ENCODE measurements at regions not wholly inside any gene's neighbourhood (a gene's known extent, or its start where the extent isn't known, plus 50 kb on each side); places are given as distances from the start of the nearest gene placed in this dataset.

- Histone ChIP-seq H3K36me3 (replicated peaks; ENCODE audit: control insufficient read depth, insufficient read depth, low read length) (no peaks in the 10 kb centered on the region), H3K4me3 (ENCODE audit: insufficient read depth, low read depth, low read length) (no peak overlapping the region), H3K27me3 (ENCODE audit: control insufficient read depth, insufficient read depth, low read length) (no peaks in the 10 kb centered on the region)
- no peak for DNase-seq
These were observed 902.7 kb upstream of the ZEB2 start for GRCh38 chr2:145422576-145422975.

- DNase-seq, result no peak
- Histone ChIP-seq H3K4me3 (ENCODE audit: insufficient read depth, low read depth, low read length) (no peak overlapping the region), H3K27me3 (ENCODE audit: control insufficient read depth, insufficient read depth, low read length) (no peaks in the 10 kb centered on the region), H3K36me3 (replicated peaks; ENCODE audit: control insufficient read depth, insufficient read depth, low read length) (no peaks in the 10 kb centered on the region)
These were observed 901.9 kb upstream of the ZEB2 start for GRCh38 chr2:145421841-145422240.

DNA sequence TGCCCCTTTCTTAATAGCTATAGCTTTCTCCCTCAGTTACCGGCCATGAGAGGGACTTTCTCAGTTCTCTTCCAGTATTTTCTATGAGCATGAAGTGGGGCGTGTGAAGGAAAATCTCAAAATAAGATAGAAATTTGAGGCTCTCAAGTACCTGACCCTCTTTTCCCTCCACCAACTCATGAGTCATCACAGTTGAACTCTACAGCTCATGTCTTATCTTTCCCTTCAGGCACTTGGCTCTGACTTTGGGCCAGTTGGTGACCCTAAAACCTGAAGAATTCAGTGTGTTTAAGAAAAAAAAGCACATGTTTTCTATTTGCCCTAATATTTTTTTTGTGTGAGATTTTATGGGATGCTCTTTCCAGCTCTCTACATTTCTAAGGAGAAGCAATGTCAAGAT lies 896.7 kb upstream of the ZEB2 start:
- no peak for DNase-seq
- no peaks in the 10 kb centered on the region for H3K27me3 ChIP-seq (ENCODE audit: control insufficient read depth, insufficient read depth, low read length)
- no peak overlapping the region for H3K4me3 ChIP-seq (ENCODE audit: insufficient read depth, low read depth, low read length)
- H3K36me3 ChIP-seq (replicated peaks; ENCODE audit: control insufficient read depth, insufficient read depth, low read length), result no peaks in the 10 kb centered on the region

DNA sequence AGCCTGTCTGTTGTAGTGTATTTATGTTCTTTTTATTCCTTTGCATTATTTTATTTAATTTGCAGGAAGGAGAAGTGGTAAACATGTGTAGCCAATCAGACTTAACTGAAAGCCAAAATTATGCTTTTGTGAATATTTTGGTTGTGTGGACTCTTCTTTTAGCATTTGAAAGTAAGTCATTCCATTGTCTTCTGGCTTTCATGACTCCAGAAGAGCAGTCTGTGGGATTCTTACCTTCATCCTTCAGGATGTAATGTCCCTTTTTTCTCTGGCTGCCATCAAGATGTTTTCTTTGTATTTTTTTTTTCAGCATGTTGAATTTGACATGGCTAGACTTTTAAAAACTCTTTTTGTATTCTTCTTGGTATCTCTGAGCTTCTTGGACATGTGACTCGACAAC lies 895.2 kb upstream of the ZEB2 start:
- no peaks in the 10 kb centered on the region for H3K36me3 ChIP-seq (replicated peaks; ENCODE audit: control insufficient read depth, insufficient read depth, low read length)
- DNase-seq, result no peak
- H3K27me3 ChIP-seq (ENCODE audit: control insufficient read depth, insufficient read depth, low read length), result no peaks in the 10 kb centered on the region
- H3K4me3 ChIP-seq (ENCODE audit: insufficient read depth, low read depth, low read length), result no peak overlapping the region

DNA sequence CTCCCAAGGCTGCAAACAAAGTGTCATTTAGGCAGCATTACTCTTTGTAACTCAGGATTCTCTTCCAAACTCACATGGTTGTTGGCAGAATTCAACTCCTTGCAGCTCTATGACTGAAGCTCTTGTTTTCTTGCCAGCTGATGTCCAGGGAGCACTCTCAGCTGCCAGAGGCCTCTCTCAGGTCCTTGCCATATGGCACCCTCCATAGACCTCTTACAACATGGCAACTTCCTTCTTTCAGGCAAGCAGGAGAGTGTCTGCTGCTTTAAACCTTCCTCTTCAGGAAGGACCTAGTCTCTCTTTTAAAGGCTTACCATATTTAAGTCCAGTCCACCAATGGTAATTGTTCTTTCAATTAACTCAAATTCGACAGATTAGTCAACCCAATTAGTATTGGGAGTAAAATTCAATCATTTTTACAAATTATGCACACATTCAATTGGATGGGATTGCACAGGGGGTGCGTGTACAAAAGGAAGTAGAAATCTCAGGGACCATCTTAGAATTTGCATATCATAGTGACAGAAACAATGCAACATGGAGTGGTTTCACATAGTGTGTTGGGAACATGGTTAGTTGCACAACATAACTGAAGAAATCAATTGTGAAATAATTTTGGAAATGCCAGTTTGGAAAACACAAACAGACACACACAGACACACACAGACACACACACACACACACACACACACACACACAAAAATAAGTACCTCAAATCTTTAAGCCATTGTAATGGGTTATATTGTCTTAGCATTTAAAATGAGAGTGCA lies 893.5 kb upstream of the ZEB2 start:
- H3K36me3 ChIP-seq (replicated peaks; ENCODE audit: control insufficient read depth, insufficient read depth, low read length), result no peaks in the 10 kb centered on the region
- no peaks in the 10 kb centered on the region for H3K27me3 ChIP-seq (ENCODE audit: control insufficient read depth, insufficient read depth, low read length)
- H3K4me3 ChIP-seq (ENCODE audit: insufficient read depth, low read depth, low read length), result no peak overlapping the region
- no peak for DNase-seq

- no peak for DNase-seq
- no peaks in the 10 kb centered on the region for H3K36me3 ChIP-seq (replicated peaks; ENCODE audit: control insufficient read depth, insufficient read depth, low read length)
- no peaks in the 10 kb centered on the region for H3K27me3 ChIP-seq (ENCODE audit: control insufficient read depth, insufficient read depth, low read length)
- no peak overlapping the region for H3K4me3 ChIP-seq (ENCODE audit: insufficient read depth, low read depth, low read length)
These were observed 892.2 kb upstream of the ZEB2 start for GRCh38 chr2:145412155-145412554.

- no peaks in the 10 kb centered on the region for H3K36me3 ChIP-seq (replicated peaks; ENCODE audit: control insufficient read depth, insufficient read depth, low read length)
- DNase-seq, result no peak
- no peaks in the 10 kb centered on the region for H3K27me3 ChIP-seq (ENCODE audit: control insufficient read depth, insufficient read depth, low read length)
- H3K4me3 ChIP-seq (ENCODE audit: insufficient read depth, low read depth, low read length), result no peak overlapping the region
These were observed 891.6 kb upstream of the ZEB2 start for GRCh38 chr2:145411493-145411892.

DNA sequence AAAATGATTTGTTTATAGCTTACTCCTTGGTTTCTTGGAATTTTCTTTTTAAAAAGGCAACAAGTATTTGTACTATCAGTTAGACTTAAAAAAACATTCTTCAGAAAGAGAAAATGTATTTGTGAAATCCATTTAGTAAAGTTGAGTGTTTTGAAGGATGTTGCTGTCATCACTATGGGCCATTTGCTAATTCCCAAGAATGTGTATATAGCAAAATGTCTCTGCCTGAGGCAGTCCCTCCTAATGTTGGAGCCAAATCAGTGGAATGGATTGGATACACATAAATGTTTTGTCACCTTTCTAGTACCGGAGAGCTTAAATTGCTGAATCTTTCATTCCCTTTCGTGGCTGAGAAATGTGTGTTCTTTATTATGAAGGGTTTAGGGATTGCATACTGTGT lies 890.2 kb upstream of the ZEB2 start:
- no peaks in the 10 kb centered on the region for H3K27me3 ChIP-seq (ENCODE audit: control insufficient read depth, insufficient read depth, low read length)
- H3K4me3 ChIP-seq (ENCODE audit: insufficient read depth, low read depth, low read length), result no peak overlapping the region
- DNase-seq, result no peak
- H3K36me3 ChIP-seq (replicated peaks; ENCODE audit: control insufficient read depth, insufficient read depth, low read length), result no peaks in the 10 kb centered on the region

DNA sequence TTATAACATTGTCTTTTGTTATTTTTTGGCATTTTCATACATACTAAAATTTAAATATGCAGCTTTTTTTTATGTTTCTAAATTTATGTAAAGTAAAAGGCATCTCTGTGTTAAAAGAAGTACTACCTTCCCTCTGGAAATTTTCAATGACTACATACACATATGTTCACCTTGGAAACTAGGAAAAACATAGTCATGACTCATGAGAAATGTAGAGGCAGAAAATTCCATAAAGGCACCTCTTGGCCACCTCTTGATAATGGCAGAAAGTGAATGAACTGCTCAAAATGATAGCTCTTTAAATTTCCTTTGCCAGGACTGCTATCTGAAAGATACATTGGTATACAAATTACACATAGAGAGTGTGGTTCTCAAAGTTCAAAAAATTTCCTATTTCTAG lies 889.1 kb upstream of the ZEB2 start:
- H3K36me3 ChIP-seq (replicated peaks; ENCODE audit: control insufficient read depth, insufficient read depth, low read length), result no peaks in the 10 kb centered on the region
- no peak for DNase-seq
- H3K27me3 ChIP-seq (ENCODE audit: control insufficient read depth, insufficient read depth, low read length), result no peaks in the 10 kb centered on the region
- no peak overlapping the region for H3K4me3 ChIP-seq (ENCODE audit: insufficient read depth, low read depth, low read length)

DNA sequence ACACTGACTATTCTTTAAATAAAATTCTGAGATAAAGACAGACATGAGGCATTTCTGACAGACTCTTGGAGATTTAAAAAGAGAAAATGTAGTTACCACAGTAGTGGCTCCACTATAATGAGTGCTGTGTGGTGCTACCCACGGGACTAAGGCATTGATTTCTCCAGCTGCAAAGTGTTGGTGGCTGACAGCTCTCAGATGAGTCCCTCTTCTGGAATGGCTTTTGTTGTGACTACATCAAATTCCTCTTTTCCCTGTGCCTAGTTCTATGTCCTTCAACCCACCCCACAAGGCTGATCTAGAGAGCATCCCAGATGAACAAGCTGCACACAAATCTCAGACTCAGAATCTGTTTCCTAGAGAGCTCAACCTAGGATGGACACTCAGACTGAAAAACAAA lies 884.8 kb upstream of the ZEB2 start:
- H3K27me3 ChIP-seq (ENCODE audit: control insufficient read depth, insufficient read depth, low read length), result no peaks in the 10 kb centered on the region
- no peak for DNase-seq
- no peaks in the 10 kb centered on the region for H3K36me3 ChIP-seq (replicated peaks; ENCODE audit: control insufficient read depth, insufficient read depth, low read length)
- H3K4me3 ChIP-seq (ENCODE audit: insufficient read depth, low read depth, low read length), result no peak overlapping the region

DNA sequence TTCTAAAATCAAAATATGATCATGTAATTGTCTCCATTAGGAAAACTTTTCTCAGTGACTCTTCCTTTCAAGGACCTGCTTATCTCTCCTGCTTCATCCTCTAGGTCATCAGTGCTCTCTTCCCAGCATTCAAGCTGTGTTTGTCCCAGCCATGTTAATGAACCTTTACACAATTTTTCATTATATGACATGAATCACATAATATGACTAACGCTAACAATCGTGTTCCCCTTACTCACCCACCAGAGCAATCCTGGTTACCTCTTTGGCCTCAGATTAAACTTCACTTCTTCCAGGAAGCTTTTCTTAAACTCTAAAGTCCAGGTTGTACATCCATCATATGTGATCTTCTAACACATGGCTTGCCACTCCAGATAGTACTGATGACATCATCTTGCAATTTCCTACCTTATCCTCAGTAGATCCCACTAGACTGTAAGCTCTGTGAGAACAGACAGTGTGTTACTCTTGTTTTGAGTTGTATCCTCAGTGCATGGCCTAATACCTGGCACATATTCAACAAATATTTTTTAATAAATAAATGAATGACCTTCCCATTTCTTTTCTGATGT lies 882.9 kb upstream of the ZEB2 start:
- H3K36me3 ChIP-seq (replicated peaks; ENCODE audit: control insufficient read depth, insufficient read depth, low read length), result no peaks in the 10 kb centered on the region
- no peak for DNase-seq

DNA sequence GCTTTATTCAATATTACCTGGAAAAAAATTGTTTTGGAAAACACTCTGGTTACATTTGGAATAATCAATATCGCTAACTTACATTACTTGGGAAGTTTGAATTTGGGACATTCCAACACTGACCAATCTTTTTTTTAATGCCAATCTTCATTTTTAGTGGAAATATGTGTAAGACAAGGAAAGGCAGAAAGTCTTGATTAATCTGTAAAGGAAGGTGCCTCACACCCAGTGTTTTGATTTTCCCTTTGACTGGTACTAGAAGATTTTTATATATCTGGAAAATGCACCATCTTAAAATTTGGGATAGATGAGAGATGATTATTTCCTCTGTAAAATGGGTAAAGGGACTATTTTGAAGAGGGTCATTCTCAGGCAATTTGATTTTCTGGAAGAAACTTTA lies 879.2 kb upstream of the ZEB2 start:
- no peak overlapping the region for H3K4me3 ChIP-seq (ENCODE audit: insufficient read depth, low read depth, low read length)
- no peak for DNase-seq
- H3K27me3 ChIP-seq (ENCODE audit: control insufficient read depth, insufficient read depth, low read length), result no peaks in the 10 kb centered on the region
- no peaks in the 10 kb centered on the region for H3K36me3 ChIP-seq (replicated peaks; ENCODE audit: control insufficient read depth, insufficient read depth, low read length)

More for the DNA sequence above, 882.9 kb upstream of the ZEB2 start:
- Histone ChIP-seq H3K27me3 (ENCODE audit: control insufficient read depth, insufficient read depth, low read length) (no peaks in the 10 kb centered on the region), H3K4me3 (ENCODE audit: insufficient read depth, low read depth, low read length) (no peak overlapping the region)

GRCh38 chr2:145394181-145394580 lies 874.3 kb upstream of the ZEB2 start:
- H3K27me3 ChIP-seq (ENCODE audit: control insufficient read depth, insufficient read depth, low read length), result no peaks in the 10 kb centered on the region
- no peak overlapping the region for H3K4me3 ChIP-seq (ENCODE audit: insufficient read depth, low read depth, low read length)
- no peaks in the 10 kb centered on the region for H3K36me3 ChIP-seq (replicated peaks; ENCODE audit: control insufficient read depth, insufficient read depth, low read length)
- no peak for DNase-seq

DNA sequence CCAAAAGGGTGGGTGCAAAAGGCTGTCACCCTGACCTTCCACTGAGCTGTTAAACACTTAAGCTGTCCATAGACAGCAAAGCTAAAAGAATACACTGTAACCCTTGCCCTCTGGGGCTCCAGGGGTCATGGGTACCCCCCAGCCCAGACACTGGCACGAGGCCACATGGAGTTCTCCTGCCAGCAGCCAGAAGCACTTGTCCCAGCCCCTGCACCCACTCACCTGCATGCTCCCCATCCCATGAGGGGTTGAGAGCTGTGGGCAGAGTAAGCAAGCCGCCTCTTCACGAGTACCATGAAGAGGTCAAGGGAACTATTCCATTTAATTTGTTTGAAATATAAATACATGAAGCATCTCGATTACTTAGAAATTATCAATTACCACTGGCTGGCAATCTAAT lies 867.1 kb upstream of the ZEB2 start:
- Histone ChIP-seq H3K36me3 (replicated peaks; ENCODE audit: control insufficient read depth, insufficient read depth, low read length) (no peaks in the 10 kb centered on the region), H3K4me3 (ENCODE audit: insufficient read depth, low read depth, low read length) (no peak overlapping the region), H3K27me3 (ENCODE audit: control insufficient read depth, insufficient read depth, low read length) (no peaks in the 10 kb centered on the region)
- no peak for DNase-seq

GRCh38 chr2:145383961-145384360 lies 864.0 kb upstream of the ZEB2 start:
- Histone ChIP-seq H3K27me3 (ENCODE audit: control insufficient read depth, insufficient read depth, low read length) (no peaks in the 10 kb centered on the region), H3K4me3 (ENCODE audit: insufficient read depth, low read depth, low read length) (no peak overlapping the region), H3K36me3 (replicated peaks; ENCODE audit: control insufficient read depth, insufficient read depth, low read length) (no peaks in the 10 kb centered on the region)
- no peak for DNase-seq

All from H7 (cell line).